GM18505 (cell line): ENCODE measurements at regions not wholly inside any gene's neighbourhood (a gene's known extent, or its start where the extent isn't known, plus 50 kb on each side); places are given as distances from the start of the nearest gene placed in this dataset.
"Not testable (repeated sequence)": the region's sequence is repeated elsewhere in the genome, so short reads cannot be mapped to it uniquely, and the experiment has no call there.

Experiments used
- ATAC-seq: cut with Tn5 transposase; IDR thresholded peaks from one replicate; pipeline ENCODE4 v1.9.1; 2021; ENCODE audit not compliant: unreplicated experiment
- POLR2A ChIP-seq: IDR thresholded peaks from 4 replicates; pipeline ENCODE4 v1.6.1; 2011; ENCODE audit warnings: borderline replicate concordance; ENCODE audit not compliant: insufficient read depth, insufficient read length; ENCODE audit errors: extremely low read depth

DNA sequence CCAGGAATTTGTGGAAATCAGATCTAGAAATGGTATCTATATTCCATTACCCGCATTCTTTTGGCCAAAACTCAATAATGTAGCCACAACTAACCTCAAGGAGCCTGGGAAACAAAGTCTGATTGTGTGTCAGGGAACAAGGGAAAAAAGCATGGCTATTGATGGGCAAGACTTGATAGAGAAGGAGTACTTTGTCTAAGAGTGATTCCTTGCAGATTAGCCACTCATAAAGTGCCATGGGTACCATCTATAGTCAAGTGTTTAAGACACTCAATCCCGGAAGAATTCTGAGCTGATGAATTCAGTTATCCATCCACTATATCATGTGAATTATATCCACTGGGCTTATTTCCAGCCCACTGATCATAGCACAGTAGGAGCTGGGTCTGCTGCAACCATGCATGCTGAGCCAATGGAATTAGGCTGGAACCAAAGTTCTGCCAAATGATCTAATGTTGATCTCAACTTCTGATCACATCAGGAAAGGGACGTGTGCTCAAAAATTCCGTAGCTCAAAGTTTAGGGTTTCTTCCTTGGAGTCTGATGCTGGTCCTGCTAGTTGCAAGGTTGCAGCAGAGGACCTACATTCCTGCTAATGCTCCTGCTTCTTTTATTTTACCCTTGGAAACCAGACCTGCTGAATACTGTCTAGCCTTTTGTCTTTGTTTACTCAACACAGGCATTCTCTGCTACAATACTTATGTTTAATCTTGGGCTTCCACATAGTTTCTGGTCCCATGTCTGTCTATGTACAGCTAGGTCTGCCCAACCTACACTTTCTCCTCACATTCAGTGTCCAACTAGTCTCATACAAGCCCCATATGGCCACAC, 629.7 kb downstream of the IRS1 start:
- no peak for TF ChIP-seq POLR2A
- no peak for ATAC-seq

DNA sequence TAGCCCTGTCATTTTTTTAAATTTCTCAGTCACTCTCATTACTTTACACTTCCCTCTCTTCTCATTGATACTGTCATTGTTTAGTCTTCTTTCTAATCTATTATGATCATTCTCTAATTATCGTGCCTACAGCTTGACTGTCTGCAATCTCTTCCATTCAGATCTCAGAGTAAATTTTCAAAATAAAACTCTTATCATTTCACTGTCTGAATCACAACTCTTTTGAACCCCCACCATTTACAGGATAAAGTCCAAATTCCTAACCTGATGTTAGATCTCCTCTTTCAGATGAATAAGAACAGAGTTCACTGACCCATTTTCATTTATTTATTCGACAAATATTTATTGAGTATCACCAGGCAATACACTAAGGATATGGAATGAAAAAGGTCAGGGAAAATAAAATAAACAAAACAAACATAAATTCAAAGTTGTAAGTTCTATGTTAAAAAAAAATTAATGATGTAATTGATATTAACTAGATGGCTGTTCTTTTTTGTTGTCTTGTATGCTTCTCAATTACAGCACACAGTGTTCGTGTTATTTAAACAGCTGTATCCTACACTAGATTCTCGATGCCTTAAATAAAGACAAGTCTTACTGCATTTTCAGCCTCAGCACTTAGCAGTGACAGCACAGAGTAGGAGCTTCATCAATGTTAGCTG, 631.0 kb downstream of the IRS1 start:
- no peak for ATAC-seq
- no peak for TF ChIP-seq POLR2A

GRCh38 chr2:226164512-226164911, 635.1 kb downstream of the IRS1 start:
- no peak for ATAC-seq
- no peak for TF ChIP-seq POLR2A

- ATAC-seq, result not testable (repeated sequence)
Observed at GRCh38 chr2:226160617-226161016, 639.0 kb downstream of the IRS1 start.

GRCh38 chr2:226159875-226160479, 639.6 kb downstream of the IRS1 start:
- ATAC-seq, result no peak
- TF ChIP-seq POLR2A, result no peak

- no peak for TF ChIP-seq POLR2A
- no peak for ATAC-seq
Observed at GRCh38 chr2:226158940-226159339, 640.7 kb downstream of the IRS1 start.

GRCh38 chr2:226158229-226158628, 641.4 kb downstream of the IRS1 start:
- no peak for TF ChIP-seq POLR2A
- no peak for ATAC-seq

DNA sequence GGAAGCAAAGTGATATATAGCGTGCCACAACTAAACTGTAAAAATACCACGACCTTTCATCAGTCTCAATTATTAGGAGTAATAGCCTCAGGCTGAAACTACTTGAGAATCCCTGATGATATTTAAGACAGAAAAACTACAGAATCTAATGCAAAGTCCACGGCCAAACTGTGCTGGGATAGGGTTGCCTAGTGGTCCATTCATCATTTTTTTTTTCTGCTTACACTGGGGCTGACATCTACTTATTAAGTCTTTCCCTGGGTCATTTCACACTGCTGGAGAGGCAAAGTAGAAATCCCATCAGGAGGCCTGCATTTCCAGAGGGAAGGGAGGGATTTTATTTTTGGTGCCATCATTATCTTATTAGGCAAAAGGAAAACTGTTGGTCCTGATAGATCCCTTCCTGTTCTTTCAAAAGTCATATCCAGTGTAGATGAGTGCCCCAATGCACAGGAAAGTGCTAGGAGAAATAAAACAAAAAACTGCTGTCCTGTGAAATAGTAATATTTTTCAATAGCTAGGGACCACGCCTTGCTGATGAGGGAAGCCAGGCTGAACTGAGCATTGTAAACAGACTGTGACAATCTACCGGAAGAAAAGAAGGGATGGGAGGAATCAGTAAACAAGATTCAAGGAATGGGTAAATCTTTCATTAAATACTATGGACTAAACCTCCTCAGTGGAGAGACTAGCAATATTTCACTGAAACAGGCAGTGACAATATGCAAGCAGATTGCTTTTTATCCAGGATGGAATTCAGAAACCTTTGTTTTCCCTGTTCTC, 644.3 kb downstream of the IRS1 start:
- no peak for ATAC-seq
- TF ChIP-seq POLR2A, result no peak

DNA sequence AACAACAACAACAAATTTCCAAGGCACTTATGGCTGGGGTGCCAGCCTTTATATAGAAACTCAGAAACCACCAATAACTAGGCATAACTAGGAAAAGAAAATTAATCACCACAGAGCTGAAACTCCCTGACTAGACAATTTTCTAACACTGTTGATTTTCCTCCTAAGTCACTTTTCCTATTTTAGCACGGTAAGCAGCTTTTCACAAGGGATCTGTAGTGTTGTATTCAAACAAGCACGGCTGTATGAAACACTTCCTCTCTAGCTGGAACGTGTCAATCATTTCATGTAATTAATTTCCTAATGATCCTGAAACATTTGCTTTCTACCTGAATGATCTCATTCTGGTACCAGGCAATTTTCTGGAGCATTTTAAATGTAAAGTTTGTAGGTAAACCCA, 645.0 kb downstream of the IRS1 start:
- ATAC-seq, result no peak
- no peak for TF ChIP-seq POLR2A

GRCh38 chr2:226153553-226153952, 646.1 kb downstream of the IRS1 start:
- ATAC-seq, result no peak
- TF ChIP-seq POLR2A, result no peak

DNA sequence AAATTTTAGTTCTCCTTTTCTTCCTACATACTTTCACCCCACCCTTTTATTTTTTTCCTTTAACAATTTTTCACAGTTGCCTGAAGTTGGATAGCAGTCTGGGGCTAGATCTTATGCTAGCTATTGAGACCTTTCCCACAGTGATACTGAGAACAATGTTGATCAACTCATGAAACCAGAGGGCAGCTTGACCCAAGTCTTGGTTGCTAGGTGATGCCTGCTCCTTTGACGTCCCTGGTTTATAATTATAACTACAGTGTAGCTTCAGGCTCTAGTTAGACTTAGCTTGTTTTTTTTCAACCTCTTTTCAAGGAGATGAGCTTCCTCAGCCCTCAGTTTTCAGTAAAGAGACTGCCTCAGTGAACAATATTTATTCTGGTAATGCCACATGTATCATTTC, 648.5 kb downstream of the IRS1 start:
- no peak for TF ChIP-seq POLR2A
- ATAC-seq, result no peak

DNA sequence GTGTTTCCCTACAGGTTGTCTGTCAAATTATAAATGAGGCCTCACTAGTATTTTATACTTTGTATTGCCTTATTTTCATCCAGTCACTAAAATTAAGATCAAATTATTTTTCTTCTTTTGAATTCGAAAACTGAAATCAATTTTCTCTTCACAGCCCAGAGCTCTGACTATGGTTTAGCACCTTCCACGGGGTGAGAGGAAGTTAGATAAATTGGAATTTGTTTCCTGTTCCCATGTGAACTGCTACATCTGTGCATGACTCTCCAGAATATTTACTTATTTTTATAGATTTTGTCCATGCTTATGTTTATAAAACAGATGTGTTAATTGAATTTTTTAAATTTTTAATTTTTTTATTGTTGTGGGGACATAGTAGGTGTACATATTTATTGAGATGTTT, 656.5 kb downstream of the IRS1 start:
- no peak for ATAC-seq
- no peak for TF ChIP-seq POLR2A

GRCh38 chr2:226142463-226142862, 657.2 kb downstream of the IRS1 start:
- no peak for ATAC-seq
- TF ChIP-seq POLR2A, result no peak
